Heart left ventricle (tissue), 13 donors: ENCODE measurements at regions not wholly inside any gene's neighbourhood (a gene's known extent, or its start where the extent isn't known, plus 50 kb on each side); places are given as distances from the start of the nearest gene placed in this dataset.

ENCODE experiments used
- CTCF ChIP-seq, 12 donors: fragments of 200-600 bp; sonication (generic) in 4 of 12; IDR thresholded peaks; one replicate each; pipeline versions ENCODE4 v1.5.0 to v1.8.0; 2018 to 2022; ENCODE audit warnings: antibody characterized with exemption in 12 of 12, mild to moderate bottlenecking in 5 of 12
- POLR2A ChIP-seq, 2 donors: fragments of 450-650 bp; IDR thresholded peaks; one replicate each; pipeline ENCODE4 v1.6.1; 2017; ENCODE audit warnings: antibody characterized with exemption in 2 of 2, mild to moderate bottlenecking in 2 of 2, moderate library complexity in 2 of 2
- donor health status: ischemic (EF 13 %, LVEDD 7.1; RV severe dilation, severe dysfunction).
- donor health status: DM: no; HTN: yes; CAD: no.
- donor health status: DM: no; HTN: no; CAD: no.
- donor health status: ischemic (EF 25% LVEDD 6.9; RV normal size, moderate dysfunction).
- donor health status: ischemic (EF 25% LVEDD 5.7; RV mildly dilated, moderate dysfunction).
- donor health status: ischemic (EF 35%, LVEDD 5.7; RV mildly dilated, moderate dysfunction).
- donor health status: nonischemic (EF 11% LVEDD 7.7; RV severe dilation, severe dysfunction).
- donor health status: DM: yes; HTN: yes; CAD: no.
- donor health status: PGD.
- donor health status: ischemic (EF 29% LVEDD 5.4; RV normal size, mild dysfunction).
- donor health status: nonischemic (EF 23%, LVEDD 6.1; RV moderate dilation, normal function).

- TF ChIP-seq CTCF (IDR thresholded peaks at IDR 0.05): no peak
- no peak for TF ChIP-seq POLR2A (IDR thresholded peaks at IDR 0.05)
These were observed 87.8 kb upstream of the CARD18 start for GRCh38 chr11:105227363-105227762.
